Right lobe of liver (tissue), 6 donors: ENCODE measurements at regions not wholly inside any gene's neighbourhood (a gene's known extent, or its start where the extent isn't known, plus 50 kb on each side); places are given as distances from the start of the nearest gene placed in this dataset.

Source experiments
- ATAC-seq, 4 donors: fragments of 200-7000 bp; cut with Tn5 transposase; one replicate each; pipeline ENCODE4 v1.9.1; 2020; ENCODE audit warnings: mild to moderate bottlenecking in 4 of 4, moderate library complexity in 4 of 4
- DNase-seq, 3 donors: peaks; one replicate each; pipeline ENCODE4 v3.0.0-alpha.2; 2020
- H3K27ac ChIP-seq, 3 donors: fragments of 200-600 bp; one replicate each; pipeline ENCODE4 v1.8.0; 2022
- H3K27me3 ChIP-seq, 2 donors: fragments of 200-600 bp; one replicate each; pipeline ENCODE4 v1.8.0; 2022
- H3K36me3 ChIP-seq, 4 donors: fragments of 200-600 bp; sonication (generic) in 1 of 4; one replicate each; pipeline versions ENCODE4 v1.5.1 to v1.8.0; 2017 to 2022; ENCODE audit warnings: control low read depth in 1 of 4
- H3K4me1 ChIP-seq, 4 donors: fragments of 200-600 bp; sonication (generic) in 1 of 4; one replicate each; pipeline versions ENCODE4 v1.5.1 to v1.8.0; 2017 to 2022; ENCODE audit warnings: control low read depth in 1 of 4
- H3K4me3 ChIP-seq, 3 donors: fragments of 200-600 bp; one replicate each; pipeline ENCODE4 v1.8.0; 2022
- H3K9me3 ChIP-seq, 4 donors: fragments of 200-600 bp; sonication (generic) in 1 of 4; one replicate each; pipeline versions ENCODE4 v1.5.1 to v1.8.0; 2017 to 2022; ENCODE audit warnings: control low read depth in 1 of 4
- CTCF ChIP-seq, 4 donors: fragments of 200-600 bp in 3 of 4; fragments of 450-650 bp in 1 of 4; IDR thresholded peaks; one replicate each; pipeline versions ENCODE4 v1.5.1 to v1.8.0; 2016 to 2022; ENCODE audit warnings: antibody characterized with exemption in 4 of 4, mild to moderate bottlenecking in 2 of 4
- POLR2A ChIP-seq: fragments of 450-650 bp; IDR thresholded peaks from one replicate; pipeline ENCODE4 v1.6.1; 2017; ENCODE audit warnings: antibody characterized with exemption, mild to moderate bottlenecking
- WGBS: methylation state at CpG from one replicate; pipeline ENCODE4 v1.1.6; 2018; ENCODE audit warnings: low coverage, low lambda C conversion rate; ENCODE audit not compliant: insufficient coverage; ENCODE audit errors: missing lambda C conversion rate; 5-methylcytosine and 5-hydroxymethylcytosine counted together
- intact Hi-C, 2 donors: fragments of 100-400 bp; cut with DNase I; formaldehyde crosslinking; loops; one replicate each; pipeline versions ENCODE4 v1.11.2 to v1.14.1; 2022
- donor health status: DM: no; HTN: yes; CAD: no.
- donor health status: DM: no; HTN: no; CAD: no.
- donor health status: DM: no; HTN: no; CAD: no.
- donor health status: DM: no; HTN: yes; CAD: no.
- donor health status: DM: no; HTN: yes; CAD: no.

- no peaks in the 10 kb centered on the region for H3K9me3 ChIP-seq
- no peaks in the 10 kb centered on the region for H3K27me3 ChIP-seq
- WGBS, result 67% methylated on average over 1 of the region's 1 CpG
- no peak overlapping the region for H3K4me3 ChIP-seq
- ATAC-seq, result no peak
- no peaks in the 10 kb centered on the region for H3K36me3 ChIP-seq
- TF ChIP-seq CTCF (IDR thresholded peaks at IDR 0.05) (no peak), POLR2A (no peak)
- peaks cover 0 to 7% (median 3%) of the 10 kb centered on the region in 4 donors for H3K4me1 ChIP-seq
- intact Hi-C loops, result no loop called here
- no peak for DNase-seq
- no peak overlapping the region for H3K27ac ChIP-seq
These were observed 74.6 kb upstream of the VASH1 start for GRCh38 chr14:76686646-76687045.

- DNase-seq, result peak; percentile 75 to 93 (median 87)
- TF ChIP-seq POLR2A (no peak), CTCF (IDR thresholded peaks at IDR 0.05) (no peak)
These were observed 73.5 kb upstream of the VASH1 start for GRCh38 chr14:76687611-76688382.

GRCh38 chr14:76688383-76688671 lies 72.9 kb upstream of the VASH1 start:
- Histone ChIP-seq H3K27me3 (no peaks in the 10 kb centered on the region), H3K9me3 (no peaks in the 10 kb centered on the region), H3K4me3 (no peak overlapping the region), H3K4me1 (peaks cover 0 to 7% (median 3%) of the 10 kb centered on the region in 4 donors), H3K36me3 (no peaks in the 10 kb centered on the region), H3K27ac (no peak overlapping the region)
- WGBS, result 67% methylated on average over 2 of the region's 2 CpGs
- TF ChIP-seq POLR2A, result no peak
- no peak for TF ChIP-seq CTCF (IDR thresholded peaks at IDR 0.05)
- DNase-seq, result no peak
- intact Hi-C loops, result no loop called here
- no peak for ATAC-seq

More at GRCh38 chr14:76687611-76688382, 73.5 kb upstream of the VASH1 start:
- Histone ChIP-seq H3K9me3 (no peaks in the 10 kb centered on the region), H3K4me3 (no peak overlapping the region), H3K27me3 (no peaks in the 10 kb centered on the region), H3K36me3 (no peaks in the 10 kb centered on the region), H3K27ac (no peak overlapping the region), H3K4me1 (peaks cover 0 to 7% (median 3%) of the 10 kb centered on the region in 4 donors)
- WGBS, result 30% methylated on average over 7 of the region's 7 CpGs
- intact Hi-C loops, result no loop called here
- peak; percentile 91 to 97 (median 93) for ATAC-seq

GRCh38 chr14:76690502-76691105 lies 70.7 kb upstream of the VASH1 start:
- 80% methylated on average over 1 of the region's 11 CpGs for WGBS
- no peak for DNase-seq
- no peaks in the 10 kb centered on the region for H3K36me3 ChIP-seq
- H3K4me3 ChIP-seq, result no peak overlapping the region
- no peak for TF ChIP-seq CTCF (IDR thresholded peaks at IDR 0.05)
- intact Hi-C loops, result no loop called here
- no peaks in the 10 kb centered on the region for H3K27me3 ChIP-seq
- no peak overlapping the region for H3K27ac ChIP-seq
- H3K4me1 ChIP-seq, result peaks cover 0 to 7% (median 3%) of the 10 kb centered on the region in 4 donors
- no peak for ATAC-seq
- H3K9me3 ChIP-seq, result no peaks in the 10 kb centered on the region
